ENCODE measurements at regions not wholly inside any gene's neighbourhood (a gene's known extent, or its start where the extent isn't known, plus 50 kb on each side); places are given as distances from the start of the nearest gene placed in this dataset.

- Histone ChIP-seq H3K27me3 (no peaks in the 10 kb centered on the region), H3K9me3 (no peaks in the 10 kb centered on the region)
Observed at GRCh38 chr4:96652158-96652557, 812.3 kb downstream of the PDHA2 start.

GRCh38 chr4:96652821-96653220 is 812.9 kb downstream of the PDHA2 start:
- Histone ChIP-seq H3K9me3 (no peaks in the 10 kb centered on the region), H3K36me3 (no peaks in the 10 kb centered on the region), H3K4me3 (no peak overlapping the region), H3K27me3 (no peaks in the 10 kb centered on the region), H3K4me1 (no peaks in the 10 kb centered on the region), H3K27ac (no peak overlapping the region)
- intact Hi-C loops (cut with DNase I; ENCODE audit: low total_unique reads): no loop called here
- TF ChIP-seq CTCF (IDR thresholded peaks at IDR 0.05) (no peak), POLR2A (IDR thresholded peaks at IDR 0.05) (no peak)
- no peak for DNase-seq

More at GRCh38 chr4:96652158-96652557, 812.3 kb downstream of the PDHA2 start:
- H3K4me1 ChIP-seq: no peaks in the 10 kb centered on the region
- H3K36me3 ChIP-seq: no peaks in the 10 kb centered on the region
- H3K4me3 ChIP-seq: no peak overlapping the region
- H3K27ac ChIP-seq: no peak overlapping the region
- TF ChIP-seq POLR2A (IDR thresholded peaks at IDR 0.05): no peak
- no peak for TF ChIP-seq CTCF (IDR thresholded peaks at IDR 0.05)
- intact Hi-C loops (cut with DNase I; ENCODE audit: low total_unique reads): no loop called here
- no peak for DNase-seq

- intact Hi-C loops (cut with DNase I; ENCODE audit: low total_unique reads): no loop called here
- no peaks in the 10 kb centered on the region for H3K36me3 ChIP-seq
- no peak for DNase-seq
- H3K4me1 ChIP-seq: no peaks in the 10 kb centered on the region
- no peak for TF ChIP-seq CTCF (IDR thresholded peaks at IDR 0.05)
- no peak for TF ChIP-seq POLR2A (IDR thresholded peaks at IDR 0.05)
- H3K9me3 ChIP-seq: no peaks in the 10 kb centered on the region
- H3K4me3 ChIP-seq: no peak overlapping the region
- H3K27me3 ChIP-seq: no peaks in the 10 kb centered on the region
- no peak overlapping the region for H3K27ac ChIP-seq
Observed at GRCh38 chr4:96654045-96654444, 814.2 kb downstream of the PDHA2 start.

GRCh38 chr4:96670381-96670780 is 830.5 kb downstream of the PDHA2 start:
- intact Hi-C loops (cut with DNase I; ENCODE audit: low total_unique reads): no loop called here
- H3K27ac ChIP-seq: no peak overlapping the region
- H3K27me3 ChIP-seq: no peaks in the 10 kb centered on the region
- H3K4me3 ChIP-seq: no peak overlapping the region
- no peaks in the 10 kb centered on the region for H3K9me3 ChIP-seq
- H3K36me3 ChIP-seq: no peaks in the 10 kb centered on the region
- no peak for DNase-seq
- no peaks in the 10 kb centered on the region for H3K4me1 ChIP-seq
- TF ChIP-seq CTCF (IDR thresholded peaks at IDR 0.05): no peak
- no peak for TF ChIP-seq POLR2A (IDR thresholded peaks at IDR 0.05)

GRCh38 chr4:96675416-96675815 is 835.5 kb downstream of the PDHA2 start:
- no peaks in the 10 kb centered on the region for H3K9me3 ChIP-seq
- DNase-seq: no peak
- no peak overlapping the region for H3K4me3 ChIP-seq
- no peak overlapping the region for H3K27ac ChIP-seq
- no peaks in the 10 kb centered on the region for H3K36me3 ChIP-seq
- no peak for TF ChIP-seq POLR2A (IDR thresholded peaks at IDR 0.05)
- TF ChIP-seq CTCF (IDR thresholded peaks at IDR 0.05): no peak
- intact Hi-C loops (cut with DNase I; ENCODE audit: low total_unique reads): no loop called here
- H3K4me1 ChIP-seq: no peaks in the 10 kb centered on the region
- H3K27me3 ChIP-seq: no peaks in the 10 kb centered on the region
